AG09319 (cell line): ENCODE measurements at regions not wholly inside any gene's neighbourhood (a gene's known extent, or its start where the extent isn't known, plus 50 kb on each side); places are given as distances from the start of the nearest gene placed in this dataset.

ENCODE experiments used
- DNase-seq: peaks from one replicate; pipeline ENCODE4 v3.0.0-alpha.2; 2010; ENCODE audit warnings: low read depth; ENCODE audit errors: extremely low read depth
- TF ChIP-seq, protein P1 (sequence below): IDR thresholded peaks from 2 replicates; pipeline ENCODE4 v1.5.1; 2011; ENCODE audit warnings: low read depth, mild to moderate bottlenecking, inconsistent platforms, low read length, moderate library complexity

DNA sequence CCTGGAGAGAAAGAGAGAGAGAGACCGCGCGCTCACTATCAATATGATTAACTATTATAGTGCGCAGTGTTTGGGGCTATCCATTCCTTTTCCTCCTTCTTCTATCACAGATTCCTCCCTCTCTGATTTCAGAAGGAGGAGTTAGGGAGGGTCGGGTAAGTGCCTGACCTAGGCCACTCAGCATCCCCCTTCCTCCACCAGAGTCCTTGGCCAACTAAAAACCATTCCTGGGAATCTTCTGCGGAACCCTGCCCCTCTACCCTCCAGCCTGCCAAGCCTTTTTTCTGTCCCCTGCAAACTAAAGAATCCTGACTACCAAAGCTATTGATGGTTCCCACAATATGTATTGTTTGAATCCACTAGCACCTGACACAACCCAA, 256.2 kb upstream of the NFE2L3 start:
- TF ChIP-seq, protein P1, sequence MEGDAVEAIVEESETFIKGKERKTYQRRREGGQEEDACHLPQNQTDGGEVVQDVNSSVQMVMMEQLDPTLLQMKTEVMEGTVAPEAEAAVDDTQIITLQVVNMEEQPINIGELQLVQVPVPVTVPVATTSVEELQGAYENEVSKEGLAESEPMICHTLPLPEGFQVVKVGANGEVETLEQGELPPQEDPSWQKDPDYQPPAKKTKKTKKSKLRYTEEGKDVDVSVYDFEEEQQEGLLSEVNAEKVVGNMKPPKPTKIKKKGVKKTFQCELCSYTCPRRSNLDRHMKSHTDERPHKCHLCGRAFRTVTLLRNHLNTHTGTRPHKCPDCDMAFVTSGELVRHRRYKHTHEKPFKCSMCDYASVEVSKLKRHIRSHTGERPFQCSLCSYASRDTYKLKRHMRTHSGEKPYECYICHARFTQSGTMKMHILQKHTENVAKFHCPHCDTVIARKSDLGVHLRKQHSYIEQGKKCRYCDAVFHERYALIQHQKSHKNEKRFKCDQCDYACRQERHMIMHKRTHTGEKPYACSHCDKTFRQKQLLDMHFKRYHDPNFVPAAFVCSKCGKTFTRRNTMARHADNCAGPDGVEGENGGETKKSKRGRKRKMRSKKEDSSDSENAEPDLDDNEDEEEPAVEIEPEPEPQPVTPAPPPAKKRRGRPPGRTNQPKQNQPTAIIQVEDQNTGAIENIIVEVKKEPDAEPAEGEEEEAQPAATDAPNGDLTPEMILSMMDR, result no peak
- no peak for DNase-seq

DNA sequence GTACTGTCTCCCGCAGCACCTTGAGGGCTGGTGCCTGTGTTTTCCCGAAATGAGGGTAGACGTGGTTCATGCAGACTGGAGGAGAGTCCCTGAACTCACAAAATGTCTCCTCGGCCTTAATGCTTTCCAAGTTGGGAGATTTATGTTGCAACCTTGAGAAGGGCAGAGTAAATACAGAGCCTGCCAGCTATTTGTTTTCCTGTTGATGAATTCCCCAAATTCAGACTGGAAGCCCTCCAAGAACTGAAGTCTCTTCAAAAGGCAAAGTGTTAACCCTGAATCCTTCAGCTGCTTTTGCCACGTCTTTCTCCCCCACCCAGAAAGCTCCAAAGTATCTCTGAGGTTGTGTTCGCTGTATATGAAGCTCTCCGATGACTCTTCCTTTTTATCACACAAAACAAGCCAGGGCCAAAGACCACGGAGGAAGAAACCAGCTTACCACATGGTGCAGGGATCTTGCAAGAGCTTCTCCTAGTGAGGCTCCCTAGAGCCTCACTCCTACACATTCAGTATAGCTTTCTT, 254.7 kb upstream of the NFE2L3 start:
- TF ChIP-seq, protein P1, result no peak
- no peak for DNase-seq

DNA sequence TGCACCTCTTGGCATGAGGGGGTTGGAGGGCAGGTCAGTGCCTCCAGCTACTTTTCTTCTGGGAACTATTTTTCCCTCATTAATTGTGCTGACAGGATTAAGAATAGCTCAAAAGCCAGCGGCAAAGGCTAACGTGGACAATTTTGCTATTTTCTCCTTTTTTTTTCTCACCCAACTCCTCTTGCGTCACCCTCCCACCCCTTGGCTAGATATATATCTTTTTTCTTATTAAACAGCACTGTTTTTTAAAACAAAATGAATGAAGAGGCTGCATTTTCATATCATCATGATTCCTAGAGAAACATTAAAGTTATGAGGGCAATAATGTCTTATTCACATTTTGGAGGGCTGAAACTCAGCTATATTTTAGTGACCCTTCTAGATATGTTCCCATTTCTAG, 251.8 kb upstream of the NFE2L3 start:
- DNase-seq, result no peak
- TF ChIP-seq, protein P1, result no peak

DNA sequence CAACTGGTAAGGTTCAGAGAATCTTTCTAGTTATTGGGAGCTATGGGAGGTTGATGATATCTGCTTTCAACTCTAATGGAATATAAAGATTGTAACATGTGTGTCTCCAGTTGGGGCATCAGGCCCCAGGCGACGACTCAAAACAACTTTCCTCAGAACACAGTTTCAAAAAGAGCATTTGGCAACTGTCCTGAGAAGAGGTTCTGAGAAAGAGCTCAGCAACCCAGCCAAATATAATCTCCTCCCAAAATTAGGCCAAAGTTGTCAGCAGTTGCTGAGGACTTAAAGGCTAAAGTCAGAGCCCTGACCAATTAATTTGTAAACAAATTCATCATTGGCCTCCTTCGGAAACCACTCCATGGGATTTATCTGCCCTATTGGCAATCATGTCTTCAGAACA, 251.1 kb upstream of the NFE2L3 start:
- TF ChIP-seq, protein P1, result no peak
- no peak for DNase-seq

DNA sequence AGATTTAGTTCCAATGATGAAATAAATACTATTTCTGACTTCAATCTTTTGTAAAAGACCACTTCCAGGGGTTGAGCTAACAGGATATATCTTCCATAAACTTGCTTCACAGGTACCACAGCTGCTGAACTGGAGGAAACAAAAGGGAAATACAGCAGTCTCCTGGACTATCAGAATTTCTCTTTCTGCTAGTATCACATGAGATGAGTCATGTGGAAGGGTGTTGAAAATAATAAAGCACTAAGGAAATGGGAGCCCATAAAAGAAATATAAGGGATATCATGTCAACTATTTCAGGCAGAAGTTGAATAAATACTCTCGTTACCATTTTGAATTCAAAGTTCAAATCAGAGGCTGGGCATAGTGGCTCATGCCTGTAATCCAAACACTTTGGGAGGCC, 250.3 kb upstream of the NFE2L3 start:
- TF ChIP-seq, protein P1, result no peak
- DNase-seq, result no peak

DNA sequence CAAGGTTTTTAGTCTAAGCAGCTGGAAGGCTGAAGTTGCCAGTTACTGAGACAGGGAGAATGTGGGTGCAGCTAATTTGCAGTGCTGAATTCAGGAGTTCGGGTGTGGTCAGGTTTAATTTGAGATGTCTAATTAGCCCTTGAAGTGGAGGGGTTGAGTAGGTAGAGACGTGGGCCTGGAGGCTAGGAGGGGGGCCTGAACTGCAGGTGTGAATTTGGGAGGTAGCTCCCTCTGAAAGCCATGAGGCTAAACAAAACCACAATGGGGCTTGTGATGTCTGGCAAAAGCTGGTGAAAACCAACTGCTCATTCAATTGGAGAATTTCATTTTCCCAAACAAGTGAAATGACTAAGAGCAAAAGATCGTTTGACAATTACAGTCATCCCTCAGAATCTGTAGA, 246.0 kb upstream of the NFE2L3 start:
- no peak for DNase-seq
- TF ChIP-seq, protein P1, result no peak

DNA sequence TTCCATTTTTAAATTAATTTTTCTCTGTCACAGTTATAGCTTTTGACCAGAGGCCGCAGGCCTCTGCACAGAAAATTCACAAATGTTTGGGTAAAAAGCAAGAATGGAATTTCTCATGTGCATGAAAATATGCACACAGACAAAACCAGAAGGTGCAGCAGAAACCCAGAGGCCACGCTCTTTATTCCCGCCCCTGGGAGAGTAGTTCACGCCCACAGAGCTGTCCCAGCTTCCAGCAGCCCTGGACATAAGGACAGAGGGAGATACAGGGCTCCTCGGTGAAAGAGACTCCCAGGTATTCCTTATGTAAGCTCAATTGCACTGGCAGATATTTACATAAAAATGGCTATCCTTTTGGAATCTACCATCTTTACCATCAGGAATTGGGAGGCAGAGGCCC, 245.2 kb upstream of the NFE2L3 start:
- DNase-seq, result no peak
- TF ChIP-seq, protein P1, result no peak

DNA sequence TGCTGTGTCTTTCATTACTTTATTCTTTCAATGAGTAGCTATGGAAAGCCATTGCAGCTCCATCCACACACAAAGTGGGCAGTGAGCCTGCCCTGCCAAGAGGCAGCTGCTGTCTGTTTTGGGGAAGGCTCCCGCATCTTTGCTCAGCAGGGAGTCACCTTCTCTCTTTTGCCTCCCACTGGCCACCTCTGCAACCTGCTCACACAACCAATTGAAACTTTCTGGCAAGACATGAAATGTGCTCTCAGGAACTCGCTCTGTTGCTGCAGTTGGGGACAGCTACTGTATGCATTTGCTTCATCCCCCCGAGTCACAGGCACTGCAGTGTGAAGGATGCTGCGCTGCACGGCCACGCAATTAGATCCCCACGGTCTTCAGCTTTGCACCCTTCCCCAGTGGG, 244.8 kb upstream of the NFE2L3 start:
- DNase-seq, result no peak
- TF ChIP-seq, protein P1, result no peak
